DND-41 (cell line): ENCODE measurements at regions not wholly inside any gene's neighbourhood (a gene's known extent, or its start where the extent isn't known, plus 50 kb on each side); places are given as distances from the start of the nearest gene placed in this dataset.

Source experiments
- CTCF ChIP-seq: IDR thresholded peaks from 2 replicates; pipeline ENCODE4 v1.5.1; 2012; ENCODE audit warnings: borderline replicate concordance, low read length, moderate library complexity, mild to moderate bottlenecking; ENCODE audit not compliant: poor library complexity, severe bottlenecking; ENCODE audit errors: extremely low read depth
- EZH2 ChIP-seq: IDR thresholded peaks from 3 replicates; pipeline ENCODE4 v1.6.1; 2012; ENCODE audit warnings: borderline replicate concordance, low read depth, mild to moderate bottlenecking, moderate library complexity, low read length, inconsistent platforms; ENCODE audit not compliant: severe bottlenecking

- no peak for TF ChIP-seq CTCF
- no peak for TF ChIP-seq EZH2
Measured at GRCh38 chr9:86731511-86732063, 215.7 kb downstream of the GAS1 start.
